Inflammatory macrophage (primary cell): ENCODE measurements at regions not wholly inside any gene's neighbourhood (a gene's known extent, or its start where the extent isn't known, plus 50 kb on each side); places are given as distances from the start of the nearest gene placed in this dataset.

Source experiments
- DNase-seq, 2 donors: peaks; one replicate each; pipeline ENCODE4 v3.0.0-alpha.2; 2020 to 2022

- DNase-seq, result no peak
Observed at GRCh38 chr16:64403352-64403751, 718.5 kb downstream of the CDH11 start.

- DNase-seq, result no peak
Observed at GRCh38 chr16:64398793-64399192, 723.1 kb downstream of the CDH11 start.

DNA sequence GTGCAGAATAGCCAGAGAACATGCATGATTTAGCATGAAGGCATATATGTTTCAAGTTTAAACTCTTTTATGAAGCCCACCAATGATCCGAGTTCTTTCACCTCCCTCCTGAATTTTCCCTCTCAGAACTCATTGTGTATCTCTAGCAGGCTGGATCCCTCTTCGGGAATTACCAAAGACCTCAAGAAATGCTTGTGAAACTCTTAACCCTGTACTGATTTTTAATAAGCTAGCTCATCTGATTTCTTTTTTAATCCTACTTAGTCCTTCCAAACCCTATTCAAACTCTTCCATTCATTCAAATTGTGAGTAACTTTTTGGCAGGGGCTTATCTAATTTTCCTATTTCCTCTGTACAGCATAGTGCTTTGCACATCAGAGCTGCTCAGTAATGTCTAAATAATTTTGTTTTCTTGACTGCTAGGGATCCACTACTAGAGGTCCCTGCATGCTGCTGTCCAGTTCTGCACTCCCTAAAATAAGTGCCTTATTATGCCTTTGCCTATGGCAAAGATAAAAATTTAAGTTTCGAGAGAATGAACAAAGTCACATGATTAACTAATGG, 723.8 kb downstream of the CDH11 start:
- DNase-seq, result no peak

DNA sequence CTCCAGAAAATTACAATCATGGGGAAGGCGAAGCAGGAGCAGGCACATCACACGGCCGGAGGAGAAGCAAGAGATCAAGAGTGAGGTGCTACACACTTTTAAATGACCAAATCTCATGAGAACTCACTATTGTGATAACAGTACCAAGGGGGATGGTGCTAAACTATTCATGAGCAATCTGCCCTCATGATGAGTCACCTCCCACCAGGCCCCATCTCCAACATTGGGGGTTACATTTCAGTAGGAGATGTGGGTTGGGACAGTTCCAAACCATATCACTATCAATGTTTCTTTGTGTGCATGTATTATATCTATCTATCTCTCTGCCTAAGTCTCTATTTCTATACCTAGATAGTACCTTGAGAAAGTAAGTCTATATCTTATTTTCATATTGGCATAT, 724.8 kb downstream of the CDH11 start:
- no peak for DNase-seq

GRCh38 chr16:64394061-64394460, 727.8 kb downstream of the CDH11 start:
- no peak for DNase-seq

DNA sequence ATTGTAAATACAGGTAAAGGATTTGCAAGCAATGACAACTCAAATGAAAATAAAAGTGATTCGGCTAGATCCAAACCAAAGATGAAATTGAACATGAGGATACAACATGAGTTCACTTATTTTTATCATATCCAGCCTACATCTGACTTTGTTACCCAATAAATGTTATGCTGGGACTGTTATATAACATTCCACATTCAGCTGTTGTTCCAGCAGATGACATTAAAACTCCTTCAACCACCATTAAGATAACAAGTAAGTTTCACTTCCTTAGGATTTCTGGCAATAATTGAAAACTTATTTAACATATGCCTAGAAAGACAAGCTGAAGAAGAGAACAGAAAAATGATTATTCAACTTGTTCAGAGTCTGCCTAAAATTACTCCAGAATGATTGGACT, 729.4 kb downstream of the CDH11 start:
- no peak for DNase-seq

DNA sequence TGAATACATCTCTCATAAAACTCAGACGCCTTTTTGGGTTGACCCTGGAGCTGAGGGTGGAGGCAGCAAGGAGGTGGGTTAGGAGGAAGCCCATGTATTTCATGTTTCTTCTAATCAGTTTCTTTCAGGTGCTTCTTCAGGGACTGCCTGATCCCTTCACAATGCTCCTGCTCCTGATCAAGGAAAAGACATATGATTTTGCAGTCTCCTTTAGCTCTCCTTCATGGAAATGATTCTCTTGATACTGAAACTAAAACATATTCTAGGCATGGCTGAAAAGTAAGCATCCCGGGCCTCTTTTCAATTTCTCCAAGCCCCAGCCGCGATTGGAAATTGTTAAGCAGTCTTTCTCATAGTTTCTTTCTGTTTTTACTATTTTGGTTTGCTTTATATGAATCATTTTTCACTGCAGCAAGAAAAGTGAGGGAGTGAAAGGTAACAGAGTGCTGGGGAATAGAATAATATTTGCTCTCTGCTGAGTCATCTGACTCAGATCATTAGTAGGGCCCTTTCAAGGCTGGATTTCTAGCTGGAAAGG, 730.7 kb downstream of the CDH11 start:
- DNase-seq, result no peak

DNA sequence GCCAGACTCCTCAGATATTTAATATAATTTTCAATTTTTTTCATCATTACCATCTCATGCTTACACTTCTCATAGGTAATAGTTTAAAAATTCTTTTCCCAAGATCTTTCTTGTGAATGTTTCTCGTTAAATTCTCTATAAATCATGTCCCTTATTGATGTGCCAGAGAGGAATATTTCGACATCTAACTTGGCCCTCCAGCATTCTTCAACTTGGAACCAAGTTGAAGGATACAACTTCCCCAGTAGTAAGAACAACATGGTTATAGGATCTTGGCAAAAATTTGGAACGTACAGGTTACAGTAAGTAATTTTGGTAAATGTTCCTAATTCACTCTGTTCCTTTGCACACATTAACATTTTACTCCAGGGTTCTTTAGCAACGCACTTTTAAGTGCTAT, 731.8 kb downstream of the CDH11 start:
- DNase-seq, result no peak

DNA sequence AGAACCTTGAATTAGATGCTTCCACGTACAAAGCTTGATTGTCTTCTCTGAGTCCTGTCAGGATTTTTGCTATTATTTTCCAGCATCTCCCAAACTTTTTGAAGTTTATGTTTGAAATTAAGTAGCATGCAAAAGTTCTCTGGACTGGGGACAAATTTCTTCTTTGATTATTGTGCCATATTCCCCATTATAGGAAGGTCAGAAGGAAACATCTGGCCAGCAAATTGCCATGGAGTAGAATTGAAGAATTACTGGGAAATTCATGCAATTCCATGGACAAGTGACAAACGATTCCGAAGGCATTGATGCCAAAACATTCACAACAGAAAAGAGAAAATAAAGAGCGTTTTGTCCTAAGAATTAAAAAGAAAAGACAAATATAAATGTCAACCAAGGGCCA, 737.2 kb downstream of the CDH11 start:
- no peak for DNase-seq

GRCh38 chr16:64381979-64382378, 739.9 kb downstream of the CDH11 start:
- DNase-seq, result no peak

DNA sequence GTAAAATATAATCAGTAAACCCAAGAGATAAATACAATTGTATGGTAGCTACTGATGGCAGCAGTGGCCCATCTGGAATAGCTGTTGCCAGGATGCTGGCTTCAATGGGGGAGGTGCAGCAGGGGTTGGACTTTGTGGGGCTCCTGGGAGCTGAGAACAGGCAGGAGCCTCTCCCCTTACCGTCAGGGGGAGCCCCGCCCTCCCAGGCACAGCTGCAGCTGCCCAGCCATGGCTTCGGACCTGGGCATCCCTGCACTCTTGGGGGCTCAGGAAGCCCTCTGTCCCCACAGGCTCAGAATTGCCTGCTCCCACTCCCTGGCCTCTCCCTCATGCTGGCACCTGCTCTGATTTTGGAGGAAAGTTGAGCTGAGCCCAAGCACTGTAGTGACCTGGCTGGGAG, 741.1 kb downstream of the CDH11 start:
- DNase-seq, result no peak

- no peak for DNase-seq
Observed at GRCh38 chr16:64375391-64375980, 746.4 kb downstream of the CDH11 start.

GRCh38 chr16:64370112-64370511, 751.8 kb downstream of the CDH11 start:
- DNase-seq, result no peak

DNA sequence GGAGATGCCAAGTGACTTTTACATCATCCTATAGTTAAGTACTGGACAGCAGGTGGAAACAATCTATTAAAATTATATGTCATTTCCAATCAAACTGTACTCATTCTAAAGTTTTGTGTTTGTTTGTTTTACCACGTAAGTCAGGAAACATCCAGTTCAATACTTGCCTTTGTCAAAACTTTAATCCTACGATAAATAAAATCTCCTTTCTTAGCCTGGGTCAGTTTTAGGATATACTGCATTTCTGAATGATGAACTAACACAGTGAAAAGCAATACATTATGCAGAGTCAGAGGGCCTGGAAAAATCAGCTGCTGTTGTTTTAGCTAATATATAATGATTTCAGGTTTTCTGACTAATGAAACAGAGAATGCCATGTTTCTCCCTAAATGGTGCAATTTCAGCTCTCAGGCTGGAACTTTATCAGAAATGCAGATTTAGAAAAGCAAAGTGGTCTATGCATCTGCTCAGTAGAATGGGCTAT, 756.4 kb downstream of the CDH11 start:
- no peak for DNase-seq

DNA sequence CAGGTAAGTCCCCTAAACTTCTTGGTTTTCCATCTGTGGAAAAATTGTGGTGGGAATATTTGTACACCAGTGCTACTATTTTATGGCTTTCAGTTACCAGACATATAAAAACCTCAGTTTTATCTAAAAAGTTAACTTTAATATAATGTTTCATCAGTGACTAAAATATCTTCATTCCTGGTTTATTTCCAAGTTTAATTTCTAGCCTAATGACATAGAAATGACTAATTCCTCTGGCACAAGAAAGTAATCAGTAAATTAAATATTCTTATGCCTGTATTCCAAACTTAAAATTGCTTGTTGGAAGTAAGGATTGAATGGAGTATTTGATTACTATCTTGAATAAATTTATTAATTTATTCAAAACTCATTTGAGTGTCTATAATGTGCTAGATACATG, 757.0 kb downstream of the CDH11 start:
- no peak for DNase-seq

- DNase-seq, result no peak
Observed at GRCh38 chr16:64364416-64364815, 757.4 kb downstream of the CDH11 start.

DNA sequence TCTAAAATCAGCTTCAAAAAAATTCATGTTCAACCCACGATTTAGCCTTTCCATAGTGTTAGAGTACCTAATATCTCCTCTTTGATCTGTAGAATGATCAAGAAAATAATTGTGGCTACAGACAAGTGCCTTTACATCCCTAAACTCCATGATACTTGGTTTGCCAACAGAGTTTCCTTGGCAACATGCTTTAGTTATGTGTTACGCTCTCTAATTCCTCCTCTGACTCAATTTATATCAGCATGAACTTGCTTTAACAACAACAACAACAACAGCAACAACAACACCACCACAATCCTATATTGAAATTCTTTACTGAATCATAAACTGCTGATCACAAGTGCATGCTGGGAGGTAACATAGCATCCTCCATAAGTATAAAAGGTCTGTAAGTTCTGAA, 757.8 kb downstream of the CDH11 start:
- no peak for DNase-seq

DNA sequence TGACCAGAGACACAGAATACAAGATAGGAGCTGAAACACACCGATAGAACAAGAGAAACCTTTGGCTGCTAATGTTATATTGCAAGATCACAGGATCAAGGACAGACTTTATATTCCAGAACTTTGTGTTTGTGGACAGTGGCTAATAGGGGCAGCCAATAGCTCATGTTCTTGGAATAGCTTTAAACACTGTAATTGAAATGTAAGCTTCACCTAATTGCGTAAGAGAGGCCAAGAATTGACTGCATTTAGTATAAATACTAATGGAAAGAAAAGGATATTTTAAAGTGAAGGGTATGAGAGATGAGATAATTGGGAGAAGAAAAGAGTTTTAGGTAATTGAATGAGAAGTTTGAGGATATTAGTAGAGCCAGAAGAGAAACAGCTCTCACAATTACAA, 758.8 kb downstream of the CDH11 start:
- DNase-seq, result no peak

- no peak for DNase-seq
Observed at GRCh38 chr16:64362193-64362592, 759.7 kb downstream of the CDH11 start.

DNA sequence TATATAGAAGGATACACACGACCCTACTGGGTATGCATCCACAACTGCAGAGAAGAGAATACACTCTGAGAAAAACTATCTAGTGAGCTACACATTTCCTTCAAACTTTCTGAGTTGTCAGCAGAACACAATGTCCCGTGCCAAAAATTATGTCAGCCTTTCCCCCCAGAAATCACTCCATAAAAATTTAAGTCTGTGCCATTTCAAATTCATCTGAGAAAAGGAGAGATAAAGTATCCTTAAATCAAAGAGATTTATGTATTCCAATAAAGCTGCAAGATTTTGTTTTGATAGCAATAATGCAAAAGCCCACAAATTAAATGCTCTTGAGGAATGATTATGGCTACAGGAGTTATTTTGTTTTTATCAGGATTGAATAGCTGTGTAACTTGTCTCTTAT, 760.1 kb downstream of the CDH11 start:
- no peak for DNase-seq

- DNase-seq, result no peak
Observed at GRCh38 chr16:64358291-64358690, 763.6 kb downstream of the CDH11 start.

GRCh38 chr16:64356267-64356666, 765.6 kb downstream of the CDH11 start:
- peak in 1 of 2 donors; percentile 14 for DNase-seq

GRCh38 chr16:64352246-64352645, 769.6 kb downstream of the CDH11 start:
- DNase-seq, result no peak

- no peak for DNase-seq
Observed at GRCh38 chr16:64351121-64351520, 770.7 kb downstream of the CDH11 start.

GRCh38 chr16:64346080-64346479, 775.8 kb downstream of the CDH11 start:
- no peak for DNase-seq
